Gastroesophageal sphincter (tissue), 3 donors: ENCODE measurements at regions not wholly inside any gene's neighbourhood (a gene's known extent, or its start where the extent isn't known, plus 50 kb on each side); places are given as distances from the start of the nearest gene placed in this dataset.

Source experiments
- CTCF ChIP-seq, 4 experiments: fragments of 200-600 bp in 2 of 4; fragments of 450-650 bp in 2 of 4; sonication (generic) in 1 of 4; IDR thresholded peaks; one replicate each; pipeline ENCODE4 v1.5.1; 2017 to 2019; ENCODE audit warnings: antibody characterized with exemption in 4 of 4, mild to moderate bottlenecking in 2 of 4, moderate library complexity in 2 of 4
- POLR2A ChIP-seq, 2 donors: fragments of 450-650 bp; IDR thresholded peaks; one replicate each; pipeline ENCODE4 v1.6.1; 2017; ENCODE audit warnings: antibody characterized with exemption in 2 of 2, mild to moderate bottlenecking in 2 of 2, moderate library complexity in 1 of 2
- POLR2AphosphoS5 ChIP-seq: sonication (generic); formaldehyde crosslinking; IDR thresholded peaks from one replicate; pipeline ENCODE4 v1.6.1; 2017; ENCODE audit warnings: antibody characterized with exemption

- TF ChIP-seq CTCF (IDR thresholded peaks at IDR 0.05) (no peak), POLR2AphosphoS5 (no peak), POLR2A (IDR thresholded peaks at IDR 0.05) (no peak)
These were observed 288.1 kb upstream of the PRKCQ start for GRCh38 chr10:6868036-6868725.
